Colonic mucosa (tissue), 4 donors: ENCODE measurements at regions not wholly inside any gene's neighbourhood (a gene's known extent, or its start where the extent isn't known, plus 50 kb on each side); places are given as distances from the start of the nearest gene placed in this dataset.

ENCODE experiments used
- DNase-seq: peaks from one replicate; pipeline ENCODE4 v3.0.0-alpha.2; 2020
- H3K27ac ChIP-seq: fragments of 200-600 bp; one replicate; pipeline ENCODE4 v1.8.0; 2021
- H3K27me3 ChIP-seq: fragments of 200-600 bp; one replicate; pipeline ENCODE4 v1.8.0; 2021
- H3K36me3 ChIP-seq: fragments of 200-600 bp; one replicate; pipeline ENCODE4 v1.8.0; 2021
- H3K4me1 ChIP-seq: fragments of 200-600 bp; one replicate; pipeline ENCODE4 v1.8.0; 2021; ENCODE audit warnings: mild to moderate bottlenecking
- H3K4me3 ChIP-seq: fragments of 200-600 bp; one replicate; pipeline ENCODE4 v1.8.0; 2021
- H3K9ac ChIP-seq, 2 donors: one replicate each; pipeline ENCODE4 v1.7.0; 2013; ENCODE audit warnings: control low read depth in 2 of 2, low read depth in 2 of 2, low read length in 2 of 2
- H3K9me3 ChIP-seq: fragments of 200-600 bp; one replicate; pipeline ENCODE4 v1.8.0; 2021
- intact Hi-C: fragments of 100-400 bp; cut with DNase I; formaldehyde crosslinking; loops from one replicate; pipeline ENCODE4 v1.14.1; 2022
- TF ChIP-seq, protein P1 (sequence below): fragments of 200-600 bp; IDR thresholded peaks from one replicate; pipeline ENCODE4 v1.8.0; 2022; ENCODE audit warnings: antibody characterized with exemption, mild to moderate bottlenecking
- donor health status: healthy.
- donor health status: DM: no; HTN: no; CAD: no.
- donor health status: DM: no; HTN: no; CAD: no.

DNA sequence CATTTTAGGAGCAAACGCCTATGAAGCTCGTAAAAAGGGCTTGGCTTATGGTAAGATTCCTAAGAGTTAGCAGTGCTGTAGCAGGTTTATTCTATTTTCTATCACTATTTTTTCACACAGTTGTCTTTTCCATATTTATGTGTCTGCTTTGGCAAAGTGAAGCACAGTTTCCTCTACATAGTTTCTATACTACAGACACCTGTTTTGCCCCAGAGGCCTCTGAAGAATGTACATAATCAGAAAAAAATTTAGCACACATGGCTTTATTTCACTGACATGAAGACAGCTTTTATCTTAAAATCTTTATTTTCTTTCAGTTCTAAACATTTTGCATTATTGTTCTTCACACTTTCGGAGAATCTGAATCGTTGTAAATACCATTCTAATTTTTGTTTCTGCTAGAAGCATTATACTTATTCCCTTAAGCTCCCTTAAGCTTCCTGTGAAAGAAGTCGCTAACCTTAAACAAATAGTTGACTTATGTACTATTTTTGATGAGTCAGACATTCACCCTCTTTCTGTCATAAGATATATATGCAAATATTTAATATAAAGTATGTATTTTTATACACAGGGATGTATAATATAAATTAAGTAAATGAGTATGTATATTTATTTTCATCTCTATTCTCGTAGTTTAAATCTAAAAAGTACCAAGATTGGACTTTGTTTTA lies 816.0 kb downstream of the OLFM4 start:
- H3K36me3 ChIP-seq: no peaks in the 10 kb centered on the region
- H3K4me1 ChIP-seq: no peaks in the 10 kb centered on the region
- TF ChIP-seq, protein P1, sequence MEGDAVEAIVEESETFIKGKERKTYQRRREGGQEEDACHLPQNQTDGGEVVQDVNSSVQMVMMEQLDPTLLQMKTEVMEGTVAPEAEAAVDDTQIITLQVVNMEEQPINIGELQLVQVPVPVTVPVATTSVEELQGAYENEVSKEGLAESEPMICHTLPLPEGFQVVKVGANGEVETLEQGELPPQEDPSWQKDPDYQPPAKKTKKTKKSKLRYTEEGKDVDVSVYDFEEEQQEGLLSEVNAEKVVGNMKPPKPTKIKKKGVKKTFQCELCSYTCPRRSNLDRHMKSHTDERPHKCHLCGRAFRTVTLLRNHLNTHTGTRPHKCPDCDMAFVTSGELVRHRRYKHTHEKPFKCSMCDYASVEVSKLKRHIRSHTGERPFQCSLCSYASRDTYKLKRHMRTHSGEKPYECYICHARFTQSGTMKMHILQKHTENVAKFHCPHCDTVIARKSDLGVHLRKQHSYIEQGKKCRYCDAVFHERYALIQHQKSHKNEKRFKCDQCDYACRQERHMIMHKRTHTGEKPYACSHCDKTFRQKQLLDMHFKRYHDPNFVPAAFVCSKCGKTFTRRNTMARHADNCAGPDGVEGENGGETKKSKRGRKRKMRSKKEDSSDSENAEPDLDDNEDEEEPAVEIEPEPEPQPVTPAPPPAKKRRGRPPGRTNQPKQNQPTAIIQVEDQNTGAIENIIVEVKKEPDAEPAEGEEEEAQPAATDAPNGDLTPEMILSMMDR: no peak
- intact Hi-C loops: no loop called here
- H3K9ac ChIP-seq: no peak overlapping the region
- DNase-seq: no peak
- H3K4me3 ChIP-seq: no peak overlapping the region
- no peaks in the 10 kb centered on the region for H3K27me3 ChIP-seq
- H3K9me3 ChIP-seq: no peaks in the 10 kb centered on the region
- no peak overlapping the region for H3K27ac ChIP-seq

DNA sequence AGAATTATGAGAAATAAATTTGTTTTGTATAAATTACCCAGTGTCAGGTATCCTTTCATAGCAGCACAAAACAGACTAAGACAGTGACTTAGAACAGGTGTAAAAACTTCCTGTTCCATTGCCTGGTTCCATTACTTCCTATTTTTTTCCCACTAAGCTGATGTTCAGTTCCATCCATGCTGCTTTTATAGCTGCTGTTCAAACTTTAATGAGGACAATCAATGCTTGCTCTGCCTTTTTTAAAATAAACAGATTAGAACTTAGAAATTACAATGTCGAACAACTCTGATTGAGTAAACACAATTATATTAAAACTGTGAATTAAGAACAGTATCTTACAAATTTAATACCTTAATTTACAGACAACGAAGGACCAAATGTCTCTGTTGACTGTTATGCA lies 818.9 kb downstream of the OLFM4 start:
- no peaks in the 10 kb centered on the region for H3K4me1 ChIP-seq
- no peak overlapping the region for H3K9ac ChIP-seq
- no peaks in the 10 kb centered on the region for H3K27me3 ChIP-seq
- no peaks in the 10 kb centered on the region for H3K36me3 ChIP-seq
- TF ChIP-seq, protein P1: no peak
- no peak overlapping the region for H3K27ac ChIP-seq
- intact Hi-C loops: no loop called here
- H3K9me3 ChIP-seq: no peaks in the 10 kb centered on the region
- H3K4me3 ChIP-seq: no peak overlapping the region
- DNase-seq: no peak

DNA sequence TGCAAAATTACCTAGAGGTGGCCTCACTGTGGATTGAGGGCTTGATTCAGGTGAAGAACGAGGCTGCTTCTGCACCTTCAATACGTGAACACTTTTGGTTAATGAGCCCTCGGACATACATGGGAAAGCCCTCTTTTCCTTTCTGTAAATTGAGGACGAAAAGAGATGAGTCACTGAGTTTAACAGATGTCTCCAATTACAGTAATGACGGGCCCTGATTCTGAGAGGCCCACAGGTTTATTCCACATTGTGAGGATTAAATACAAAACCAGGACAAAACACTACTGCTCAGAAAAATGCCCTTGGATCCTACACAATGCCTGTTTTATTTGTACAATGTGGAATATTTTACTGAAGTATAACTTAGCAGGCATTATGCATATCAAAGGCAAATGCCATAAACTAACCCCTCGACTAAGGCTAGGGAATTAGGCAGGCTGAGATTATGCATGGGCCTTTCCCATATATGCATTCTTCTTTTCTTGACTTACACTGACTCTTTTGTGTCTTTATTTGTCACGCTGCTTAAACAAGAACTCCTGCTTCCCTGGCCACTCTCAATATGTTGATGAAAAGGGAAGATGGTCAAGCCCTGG lies 819.9 kb downstream of the OLFM4 start:
- Histone ChIP-seq H3K9ac (no peak overlapping the region), H3K27me3 (no peaks in the 10 kb centered on the region), H3K4me3 (no peak overlapping the region), H3K27ac (no peak overlapping the region), H3K4me1 (no peaks in the 10 kb centered on the region), H3K9me3 (no peaks in the 10 kb centered on the region), H3K36me3 (no peaks in the 10 kb centered on the region)
- intact Hi-C loops: no loop called here
- DNase-seq: no peak
- TF ChIP-seq, protein P1: no peak

DNA sequence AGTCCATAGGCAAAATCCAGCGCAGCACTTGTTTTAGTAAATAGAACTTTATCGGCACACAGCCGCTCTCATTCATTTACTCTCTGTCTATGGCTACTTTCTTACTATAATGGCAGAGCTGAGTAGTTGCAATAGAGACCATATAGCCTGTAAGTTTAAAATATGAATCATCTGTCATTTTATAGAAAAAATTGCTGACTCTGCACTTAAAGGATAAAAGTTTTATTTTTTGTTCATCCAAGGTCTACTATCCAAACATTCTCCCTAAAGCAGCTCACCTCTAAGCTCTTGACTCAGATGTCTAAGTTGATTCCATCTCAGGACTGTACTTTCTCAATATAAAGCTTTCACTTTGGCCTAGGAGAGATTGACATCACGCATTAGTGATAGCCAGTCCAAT lies 825.7 kb downstream of the OLFM4 start:
- no peaks in the 10 kb centered on the region for H3K9me3 ChIP-seq
- H3K36me3 ChIP-seq: no peaks in the 10 kb centered on the region
- TF ChIP-seq, protein P1: no peak
- H3K4me1 ChIP-seq: no peaks in the 10 kb centered on the region
- no peak overlapping the region for H3K9ac ChIP-seq
- intact Hi-C loops: no loop called here
- no peak for DNase-seq
- no peak overlapping the region for H3K4me3 ChIP-seq
- no peak overlapping the region for H3K27ac ChIP-seq
- H3K27me3 ChIP-seq: no peaks in the 10 kb centered on the region

DNA sequence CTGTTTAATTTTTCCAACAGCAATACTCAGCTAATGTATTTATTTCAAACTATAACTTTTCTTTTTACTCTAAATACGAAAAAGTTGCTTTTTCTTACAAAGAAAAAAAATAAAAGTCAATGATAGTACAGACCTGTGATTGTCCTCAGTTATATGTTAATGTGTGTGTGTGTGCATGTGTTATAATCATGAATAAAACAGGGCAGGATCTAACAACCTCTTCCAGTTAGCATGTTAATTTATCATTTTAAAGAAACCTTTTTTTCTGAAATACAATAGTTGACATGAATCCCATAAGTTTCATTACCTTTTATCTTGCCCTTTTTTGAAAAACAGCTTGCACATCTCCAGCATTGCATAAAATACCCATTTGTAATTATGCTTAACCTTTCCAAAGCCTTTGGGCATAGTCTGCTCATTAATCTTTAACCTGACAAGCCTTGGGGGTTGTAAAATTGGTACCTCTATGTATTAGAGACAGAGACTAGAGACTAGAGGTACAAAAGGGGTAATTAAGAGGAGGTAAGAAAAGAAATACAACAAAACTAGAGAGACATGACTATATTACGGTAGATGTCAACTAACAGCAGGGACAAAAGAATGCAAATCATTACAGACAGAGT lies 828.1 kb downstream of the OLFM4 start:
- intact Hi-C loops: no loop called here
- DNase-seq: no peak
- Histone ChIP-seq H3K9me3 (no peaks in the 10 kb centered on the region), H3K4me1 (no peaks in the 10 kb centered on the region), H3K4me3 (no peak overlapping the region), H3K36me3 (no peaks in the 10 kb centered on the region), H3K27me3 (no peaks in the 10 kb centered on the region), H3K27ac (no peak overlapping the region), H3K9ac (no peak overlapping the region)
- TF ChIP-seq, protein P1: no peak
